Endometrium (tissue), 2 donors: ENCODE measurements at regions not wholly inside any gene's neighbourhood (a gene's known extent, or its start where the extent isn't known, plus 50 kb on each side); places are given as distances from the start of the nearest gene placed in this dataset.
"Not testable (repeated sequence)": the region's sequence is repeated elsewhere in the genome, so short reads cannot be mapped to it uniquely, and the experiment has no call there.

Experiments used
- FAIRE-seq: peaks from 2 replicates; lab custom pipeline; 2012; peaks lifted over from hg19 to GRCh38; lab: Jason Lieb, UNC
- donor health status: control.
- donor health status: control.

GRCh38 chr1:182159443-182159842 is 97.9 kb upstream of the ZNF648 start:
- FAIRE-seq = no peak

GRCh38 chr1:182157187-182157586 is 95.7 kb upstream of the ZNF648 start:
- no peak for FAIRE-seq

- FAIRE-seq = not testable (repeated sequence)
Measured at GRCh38 chr1:182154425-182154824, 92.9 kb upstream of the ZNF648 start.

- no peak for FAIRE-seq
Measured at GRCh38 chr1:182149411-182149965, 88.0 kb upstream of the ZNF648 start.

- no peak for FAIRE-seq
Measured at GRCh38 chr1:182147951-182148350, 86.4 kb upstream of the ZNF648 start.

- FAIRE-seq = no peak
Measured at GRCh38 chr1:182147136-182147820, 85.8 kb upstream of the ZNF648 start.

- FAIRE-seq = no peak
Measured at GRCh38 chr1:182146286-182146685, 84.8 kb upstream of the ZNF648 start.

- FAIRE-seq = no peak
Measured at GRCh38 chr1:182145441-182145840, 83.9 kb upstream of the ZNF648 start.

GRCh38 chr1:182144646-182145030 is 83.1 kb upstream of the ZNF648 start:
- FAIRE-seq = no peak

GRCh38 chr1:182143825-182144645 is 82.5 kb upstream of the ZNF648 start:
- peak; percentile 90 for FAIRE-seq

GRCh38 chr1:182143154-182143657 is 81.7 kb upstream of the ZNF648 start:
- peak; percentile 33 for FAIRE-seq

GRCh38 chr1:182142621-182143020 is 81.1 kb upstream of the ZNF648 start:
- no peak for FAIRE-seq

- no peak for FAIRE-seq
Measured at GRCh38 chr1:182141040-182141439, 79.5 kb upstream of the ZNF648 start.

- FAIRE-seq = no peak
Measured at GRCh38 chr1:182139496-182139895, 78.0 kb upstream of the ZNF648 start.

GRCh38 chr1:182137546-182137945 is 76.0 kb upstream of the ZNF648 start:
- FAIRE-seq = no peak

GRCh38 chr1:182135946-182136345 is 74.4 kb upstream of the ZNF648 start:
- no peak for FAIRE-seq

- FAIRE-seq = no peak
Measured at GRCh38 chr1:182134257-182134656, 72.7 kb upstream of the ZNF648 start.

- FAIRE-seq = no peak
Measured at GRCh38 chr1:182133181-182133580, 71.7 kb upstream of the ZNF648 start.

- no peak for FAIRE-seq
Measured at GRCh38 chr1:182129398-182129797, 67.9 kb upstream of the ZNF648 start.

GRCh38 chr1:182128502-182128901 is 67.0 kb upstream of the ZNF648 start:
- no peak for FAIRE-seq

GRCh38 chr1:182127656-182128055 is 66.1 kb upstream of the ZNF648 start:
- no peak for FAIRE-seq

GRCh38 chr1:182126272-182126800 is 64.8 kb upstream of the ZNF648 start:
- FAIRE-seq = no peak

- no peak for FAIRE-seq
Measured at GRCh38 chr1:182122913-182123260, 61.4 kb upstream of the ZNF648 start.
